Astrocyte (in vitro differentiated cells and primary cell): ENCODE measurements at regions not wholly inside any gene's neighbourhood (a gene's known extent, or its start where the extent isn't known, plus 50 kb on each side); places are given as distances from the start of the nearest gene placed in this dataset.

ENCODE experiments used
- DNase-seq: peaks from one replicate; pipeline ENCODE4 v3.0.0-alpha.2; 2010; ENCODE audit warnings: low read depth
- FAIRE-seq: peaks from 2 replicates; lab custom pipeline; 2011; peaks lifted over from hg19 to GRCh38; lab: Jason Lieb, UNC
- H2AFZ ChIP-seq: 2 replicates; pipeline ENCODE4 v1.6.0; 2012; ENCODE audit warnings: low read depth, low read length, inconsistent platforms
- H3K27ac ChIP-seq: 2 replicates; pipeline ENCODE4 v1.5.1; 2011; ENCODE audit warnings: low read depth, low read length, inconsistent platforms
- H3K27me3 ChIP-seq: 2 replicates; pipeline ENCODE4 v1.6.0; 2011; ENCODE audit warnings: low read length, inconsistent platforms; ENCODE audit not compliant: insufficient read depth
- H3K36me3 ChIP-seq: 2 replicates; pipeline ENCODE4 v1.5.1; 2011; ENCODE audit warnings: low read length, inconsistent platforms; ENCODE audit not compliant: insufficient read depth
- H3K4me1 ChIP-seq: 2 replicates; pipeline ENCODE4 v1.5.1; 2011; ENCODE audit warnings: low read length, inconsistent platforms; ENCODE audit not compliant: insufficient read depth
- H3K4me2 ChIP-seq: 2 replicates; pipeline ENCODE4 v1.6.0; 2012; ENCODE audit warnings: low read length, inconsistent platforms
- H3K4me3 ChIP-seq: 2 replicates; pipeline ENCODE4 v1.5.1; 2011; ENCODE audit warnings: low read depth, mild to moderate bottlenecking, low read length, inconsistent platforms; ENCODE audit not compliant: insufficient read depth
- H3K79me2 ChIP-seq: 2 replicates; pipeline ENCODE4 v1.6.0; 2012; ENCODE audit warnings: mild to moderate bottlenecking, low read length, inconsistent platforms; ENCODE audit not compliant: insufficient read depth
- H3K9ac ChIP-seq: 2 replicates; pipeline ENCODE4 v1.6.0; 2012; ENCODE audit warnings: mild to moderate bottlenecking, low read length, inconsistent platforms
- H3K9me3 ChIP-seq: 2 replicates; pipeline ENCODE4 v1.5.1; 2012; ENCODE audit warnings: low read depth, mild to moderate bottlenecking, low read length, inconsistent platforms; ENCODE audit not compliant: insufficient read depth
- H4K20me1 ChIP-seq: 2 replicates; pipeline ENCODE4 v1.6.0; 2012; ENCODE audit warnings: low read length, inconsistent platforms; ENCODE audit not compliant: insufficient read depth
- H3K27ac Mint-ChIP-seq: one replicate; pipeline ENCODE4 v1.8.0; 2021; ENCODE audit warnings: mild to moderate bottlenecking, mixed read lengths; ENCODE audit not compliant: unreplicated experiment
- H3K27me3 Mint-ChIP-seq: one replicate; pipeline ENCODE4 v1.8.0; 2021; ENCODE audit warnings: low read depth, mixed read lengths; ENCODE audit not compliant: unreplicated experiment
- H3K36me3 Mint-ChIP-seq: one replicate; pipeline ENCODE4 v1.8.0; 2021; ENCODE audit warnings: low read depth, mixed read lengths; ENCODE audit not compliant: unreplicated experiment
- H3K4me1 Mint-ChIP-seq: one replicate; pipeline ENCODE4 v1.8.0; 2021; ENCODE audit warnings: low read depth, mixed read lengths; ENCODE audit not compliant: unreplicated experiment
- H3K4me3 Mint-ChIP-seq: one replicate; pipeline ENCODE4 v1.8.0; 2021; ENCODE audit warnings: mild to moderate bottlenecking, moderate library complexity, mixed read lengths; ENCODE audit not compliant: unreplicated experiment
- H3K9me3 Mint-ChIP-seq: one replicate; pipeline ENCODE4 v1.8.0; 2021; ENCODE audit warnings: mild to moderate bottlenecking, mixed read lengths; ENCODE audit not compliant: unreplicated experiment
- EZH2 ChIP-seq: IDR thresholded peaks from 2 replicates; pipeline ENCODE4 v1.6.1; 2012; ENCODE audit warnings: mild to moderate bottlenecking, low read length, inconsistent platforms; ENCODE audit not compliant: insufficient read depth
- TF ChIP-seq, protein P1 (sequence below): IDR thresholded peaks from 2 replicates; pipeline ENCODE4 v1.5.1; 2011; ENCODE audit warnings: low read depth, mild to moderate bottlenecking, inconsistent platforms, low read length, moderate library complexity; ENCODE audit not compliant: insufficient read depth

DNA sequence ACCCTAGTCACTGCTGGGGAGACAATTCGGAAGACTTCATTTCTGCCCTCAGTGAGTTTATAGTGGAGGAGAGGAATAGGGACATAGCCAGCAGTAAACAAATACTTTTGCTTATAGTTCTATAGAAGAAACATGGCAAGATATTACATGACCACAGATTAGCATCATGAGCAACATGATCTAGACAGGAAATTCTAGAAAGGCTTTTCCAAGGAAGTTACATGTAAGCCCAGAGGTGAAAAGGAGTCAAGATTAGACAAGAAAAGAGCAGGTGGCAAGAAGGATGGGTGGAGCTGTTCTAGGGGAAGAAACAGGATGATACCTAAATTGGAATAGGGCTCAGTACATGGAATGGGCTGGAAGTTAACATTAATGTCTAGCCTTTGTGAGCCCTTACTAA lies 82.8 kb upstream of the MYO10 start:
- no peak overlapping the region for H3K4me3 ChIP-seq
- H4K20me1 ChIP-seq, result no peaks in the 10 kb centered on the region
- H3K36me3 ChIP-seq, result no peaks in the 10 kb centered on the region
- TF ChIP-seq, protein P1, sequence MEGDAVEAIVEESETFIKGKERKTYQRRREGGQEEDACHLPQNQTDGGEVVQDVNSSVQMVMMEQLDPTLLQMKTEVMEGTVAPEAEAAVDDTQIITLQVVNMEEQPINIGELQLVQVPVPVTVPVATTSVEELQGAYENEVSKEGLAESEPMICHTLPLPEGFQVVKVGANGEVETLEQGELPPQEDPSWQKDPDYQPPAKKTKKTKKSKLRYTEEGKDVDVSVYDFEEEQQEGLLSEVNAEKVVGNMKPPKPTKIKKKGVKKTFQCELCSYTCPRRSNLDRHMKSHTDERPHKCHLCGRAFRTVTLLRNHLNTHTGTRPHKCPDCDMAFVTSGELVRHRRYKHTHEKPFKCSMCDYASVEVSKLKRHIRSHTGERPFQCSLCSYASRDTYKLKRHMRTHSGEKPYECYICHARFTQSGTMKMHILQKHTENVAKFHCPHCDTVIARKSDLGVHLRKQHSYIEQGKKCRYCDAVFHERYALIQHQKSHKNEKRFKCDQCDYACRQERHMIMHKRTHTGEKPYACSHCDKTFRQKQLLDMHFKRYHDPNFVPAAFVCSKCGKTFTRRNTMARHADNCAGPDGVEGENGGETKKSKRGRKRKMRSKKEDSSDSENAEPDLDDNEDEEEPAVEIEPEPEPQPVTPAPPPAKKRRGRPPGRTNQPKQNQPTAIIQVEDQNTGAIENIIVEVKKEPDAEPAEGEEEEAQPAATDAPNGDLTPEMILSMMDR, result no peak
- no peak for TF ChIP-seq EZH2
- peaks cover 4% of the 10 kb centered on the region for H3K4me1 Mint-ChIP-seq
- H3K36me3 Mint-ChIP-seq, result no peaks in the 10 kb centered on the region
- no peak overlapping the region for H3K4me3 Mint-ChIP-seq
- peak overlapping the region; percentile 24 for H2AFZ ChIP-seq
- no peaks in the 10 kb centered on the region for H3K79me2 ChIP-seq
- FAIRE-seq, result no peak
- no peaks in the 10 kb centered on the region for H3K9me3 ChIP-seq
- H3K27me3 ChIP-seq, result no peaks in the 10 kb centered on the region
- H3K27me3 Mint-ChIP-seq, result no peaks in the 10 kb centered on the region
- peaks cover 13% of the 10 kb centered on the region for H3K4me1 ChIP-seq
- no peak overlapping the region for H3K27ac ChIP-seq
- no peak for DNase-seq
- no peaks in the 10 kb centered on the region for H3K9me3 Mint-ChIP-seq
- H3K4me2 ChIP-seq, result no peak overlapping the region
- no peak overlapping the region for H3K9ac ChIP-seq
- no peak overlapping the region for H3K27ac Mint-ChIP-seq

DNA sequence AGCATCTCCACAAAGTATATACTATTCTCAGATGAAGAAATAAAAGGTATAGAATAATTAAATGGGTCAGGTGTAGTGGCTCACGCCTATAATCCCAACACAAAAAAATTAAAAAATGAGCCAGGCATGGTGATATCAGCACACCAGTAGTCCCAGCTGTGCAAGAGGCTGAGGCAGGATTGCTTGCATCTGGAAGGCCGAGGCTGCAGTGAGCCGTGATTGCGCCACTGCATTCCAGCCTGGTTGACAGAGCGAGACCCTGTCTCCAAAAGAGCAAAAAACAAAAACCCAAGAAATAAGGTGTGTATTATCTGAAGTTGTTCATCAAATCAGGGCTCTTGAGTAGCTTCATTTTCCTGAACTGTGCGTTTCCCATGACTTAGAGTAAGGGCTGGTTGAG lies 83.2 kb upstream of the MYO10 start:
- Mint-ChIP-seq H3K27ac (no peak overlapping the region), H3K36me3 (no peaks in the 10 kb centered on the region), H3K4me3 (no peak overlapping the region), H3K4me1 (peaks cover 4% of the 10 kb centered on the region), H3K9me3 (no peaks in the 10 kb centered on the region), H3K27me3 (no peaks in the 10 kb centered on the region)
- Histone ChIP-seq H3K4me3 (no peak overlapping the region), H3K4me1 (peaks cover 13% of the 10 kb centered on the region), H4K20me1 (no peaks in the 10 kb centered on the region), H3K9me3 (no peaks in the 10 kb centered on the region), H3K4me2 (no peak overlapping the region), H3K27me3 (no peaks in the 10 kb centered on the region), H3K27ac (no peak overlapping the region), H3K36me3 (no peaks in the 10 kb centered on the region), H2AFZ (no peak overlapping the region), H3K9ac (no peak overlapping the region), H3K79me2 (no peaks in the 10 kb centered on the region)
- FAIRE-seq (no peak), DNase-seq (no peak)
- no peak for TF ChIP-seq EZH2
- TF ChIP-seq, protein P1, result no peak

DNA sequence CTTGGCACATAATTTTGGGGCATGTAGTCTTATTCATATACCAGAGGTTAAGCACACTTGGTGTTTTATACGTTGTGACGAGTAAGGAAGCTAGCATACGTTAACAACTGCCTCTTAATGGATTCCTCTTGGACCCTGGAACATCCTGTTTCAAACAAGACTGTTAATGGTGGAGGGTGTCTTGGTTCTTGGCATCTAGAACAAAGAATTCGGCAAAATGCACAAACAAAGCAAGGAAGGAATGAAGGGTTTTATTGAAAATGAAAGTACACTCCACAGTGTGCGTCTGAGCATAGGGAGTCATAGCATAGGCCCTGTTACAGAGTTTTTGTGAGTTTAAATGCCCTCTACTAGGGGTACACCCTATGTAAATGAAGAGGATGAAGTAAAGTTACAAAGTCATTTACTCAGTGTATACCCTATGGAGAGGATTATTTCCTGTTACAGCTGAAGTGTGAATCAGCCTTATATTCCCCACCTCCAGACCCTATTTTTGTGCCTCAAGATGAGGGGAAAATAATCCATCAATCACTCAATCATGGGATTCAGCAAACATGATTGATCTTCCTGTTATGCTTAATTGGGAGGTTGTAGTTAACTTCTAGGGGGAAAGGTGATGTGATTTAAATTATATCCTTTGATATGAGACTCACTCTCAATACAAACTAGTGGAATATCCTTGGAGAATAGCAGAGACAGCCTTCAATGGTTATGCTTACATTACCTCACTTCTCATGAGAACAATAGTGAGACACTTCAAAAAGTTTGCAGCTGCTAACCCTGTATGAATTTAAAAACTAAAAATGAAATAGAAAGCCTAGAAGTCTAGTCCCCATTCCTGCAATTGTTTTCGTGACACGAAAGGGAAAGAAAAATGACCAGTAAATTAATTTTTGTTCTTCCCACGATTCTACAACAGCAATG lies 84.9 kb upstream of the MYO10 start:
- Histone ChIP-seq H3K4me3 (no peak overlapping the region), H3K36me3 (no peaks in the 10 kb centered on the region), H3K9ac (peak overlapping the region; percentile 6), H3K9me3 (no peaks in the 10 kb centered on the region), H3K27me3 (no peaks in the 10 kb centered on the region), H2AFZ (peak overlapping the region; percentile 8), H3K79me2 (no peaks in the 10 kb centered on the region), H3K4me1 (peaks cover 16% of the 10 kb centered on the region), H3K27ac (no peak overlapping the region), H4K20me1 (no peaks in the 10 kb centered on the region), H3K4me2 (peak overlapping the region; percentile 57)
- no peaks in the 10 kb centered on the region for H3K9me3 Mint-ChIP-seq
- H3K36me3 Mint-ChIP-seq, result no peaks in the 10 kb centered on the region
- H3K27ac Mint-ChIP-seq, result peak overlapping the region; percentile 5
- DNase-seq (no peak), FAIRE-seq (no peak)
- peaks cover 10% of the 10 kb centered on the region for H3K4me1 Mint-ChIP-seq
- H3K4me3 Mint-ChIP-seq, result no peak overlapping the region
- TF ChIP-seq EZH2, result no peak
- TF ChIP-seq, protein P1, result no peak
- no peaks in the 10 kb centered on the region for H3K27me3 Mint-ChIP-seq
